IPS DF 6.9 (cell line): ENCODE measurements at regions not wholly inside any gene's neighbourhood (a gene's known extent, or its start where the extent isn't known, plus 50 kb on each side); places are given as distances from the start of the nearest gene placed in this dataset.
"Not testable (repeated sequence)": the region's sequence is repeated elsewhere in the genome, so short reads cannot be mapped to it uniquely, and the experiment has no call there.

Source experiments
- DNase-seq: peaks from one replicate; pipeline ENCODE4 v3.0.0-alpha.2; 2013; ENCODE audit warnings: low read depth, low spot score
- H3K27ac ChIP-seq: one replicate; pipeline ENCODE4 v1.5.1; 2013; ENCODE audit warnings: low read length, control low read depth
- H3K27me3 ChIP-seq: 2 replicates; pipeline ENCODE4 v1.6.1; 2013; ENCODE audit warnings: mild to moderate bottlenecking, low read length; ENCODE audit not compliant: control insufficient read depth, insufficient read depth
- H3K36me3 ChIP-seq: 2 replicates; pipeline ENCODE4 v1.6.1; 2013; ENCODE audit warnings: low read length; ENCODE audit not compliant: control insufficient read depth, insufficient read depth
- H3K4me1 ChIP-seq: 2 replicates; pipeline ENCODE4 v1.6.1; 2013; ENCODE audit warnings: low read length; ENCODE audit not compliant: control insufficient read depth, insufficient read depth
- H3K4me3 ChIP-seq: 2 replicates; pipeline ENCODE4 v1.5.1; 2013; ENCODE audit warnings: mild to moderate bottlenecking, low read length
- H3K9me3 ChIP-seq: 2 replicates; pipeline ENCODE4 v1.6.1; 2013; ENCODE audit warnings: low read length, inconsistent platforms; ENCODE audit not compliant: control insufficient read depth, insufficient read depth
- WGBS: extraction: QIAGEN DNeasy Blood & Tissue Kit; methylation state at CpG from one replicate; pipeline ENCODE4 v1.1.7; 2013; ENCODE audit warnings: mixed read lengths, missing lambda C conversion rate; ENCODE audit not compliant: insufficient read length, insufficient coverage; 5-methylcytosine and 5-hydroxymethylcytosine counted together

DNA sequence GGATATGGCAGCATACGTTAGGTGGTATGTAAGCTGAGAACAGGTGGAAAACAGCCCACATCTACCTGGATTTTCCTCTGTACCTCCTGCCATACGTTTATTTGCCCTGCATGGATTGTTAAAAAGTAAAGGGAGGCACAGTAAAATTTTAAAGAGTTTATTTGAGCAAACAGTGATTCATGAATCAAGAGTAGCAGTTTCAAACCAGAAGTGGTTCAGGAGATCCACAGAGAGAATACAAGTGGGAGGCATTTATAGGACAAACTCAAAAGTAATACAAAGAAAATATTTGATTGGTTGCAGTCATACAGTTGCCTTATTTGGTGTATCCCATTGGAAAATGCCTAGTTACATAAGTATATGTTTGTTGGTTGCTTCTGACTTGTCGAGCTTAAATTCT, 117.6 kb downstream of the FAM170A start:
- DNase-seq, result no peak
- no peaks in the 10 kb centered on the region for H3K36me3 ChIP-seq
- H3K4me3 ChIP-seq, result no peak overlapping the region
- WGBS, result no CpG with 5 or more reads among the region's 3 CpGs
- H3K4me1 ChIP-seq, result no peaks in the 10 kb centered on the region
- no peak overlapping the region for H3K27ac ChIP-seq
- H3K9me3 ChIP-seq, result no peaks in the 10 kb centered on the region
- no peaks in the 10 kb centered on the region for H3K27me3 ChIP-seq

DNA sequence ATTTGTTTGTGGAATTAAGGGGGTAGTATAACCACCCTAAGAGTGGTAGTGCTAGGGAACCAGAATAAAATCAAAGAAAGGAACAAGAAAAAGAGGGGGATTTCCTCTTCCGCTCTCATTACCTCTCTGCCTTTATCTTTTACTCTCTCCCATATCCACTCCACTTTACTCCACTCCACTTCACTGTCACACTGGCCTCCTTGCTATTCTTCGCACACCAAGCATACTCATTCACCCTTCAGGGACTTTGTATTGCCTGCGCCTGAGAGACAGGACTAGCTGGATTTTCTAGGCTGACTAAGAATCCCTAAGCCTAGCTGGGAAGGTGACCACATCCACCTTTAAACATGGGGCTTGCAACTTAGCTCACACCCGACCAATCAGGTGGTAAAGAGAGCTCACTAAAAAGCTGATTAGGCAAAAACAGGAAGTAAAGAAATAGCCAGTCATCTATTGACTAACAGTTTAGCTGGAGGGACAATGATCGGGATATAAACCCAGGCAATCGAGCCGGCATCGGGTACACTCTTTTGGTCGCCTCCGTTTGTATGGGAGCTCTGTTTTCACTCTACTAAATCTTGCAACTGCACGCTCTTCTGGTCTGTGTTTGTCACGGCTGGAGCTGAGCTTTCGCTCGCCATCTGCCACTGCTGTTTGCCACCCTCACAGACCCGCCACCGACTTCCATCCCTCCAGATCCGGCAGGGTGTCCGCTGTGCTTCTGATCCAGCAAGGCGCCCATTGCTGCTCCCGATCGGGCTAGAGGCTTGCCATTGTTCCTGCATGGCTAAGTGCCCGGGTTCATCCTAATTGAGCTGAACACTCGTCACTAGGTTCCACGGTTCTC, 121.8 kb downstream of the FAM170A start:
- Histone ChIP-seq H3K4me3 (no peak overlapping the region), H3K9me3 (no peaks in the 10 kb centered on the region), H3K27ac (no peak overlapping the region), H3K4me1 (no peaks in the 10 kb centered on the region), H3K27me3 (no peaks in the 10 kb centered on the region), H3K36me3 (no peaks in the 10 kb centered on the region)
- DNase-seq, result no peak
- 100% methylated on average over 1 of the region's 24 CpGs for WGBS

DNA sequence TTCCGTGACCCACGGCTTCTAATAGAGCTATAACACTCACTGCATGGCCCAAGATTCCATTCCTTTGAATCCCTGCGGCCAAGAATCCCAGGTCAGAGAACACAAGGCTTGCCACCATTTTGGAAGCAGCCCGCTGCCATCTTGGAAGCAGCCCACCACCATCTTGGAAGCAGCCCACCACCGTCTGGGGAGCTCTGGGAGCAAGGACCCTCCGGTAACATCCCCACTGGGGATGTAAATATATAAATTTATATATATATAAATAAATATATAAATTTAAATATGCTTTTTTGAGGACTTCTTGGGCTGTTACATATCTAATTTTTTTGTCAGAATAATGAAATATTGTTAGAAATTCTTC, 122.4 kb downstream of the FAM170A start:
- Histone ChIP-seq H3K9me3 (no peaks in the 10 kb centered on the region), H3K4me1 (no peaks in the 10 kb centered on the region), H3K27ac (no peak overlapping the region), H3K4me3 (no peak overlapping the region), H3K27me3 (no peaks in the 10 kb centered on the region), H3K36me3 (no peaks in the 10 kb centered on the region)
- no CpG with 5 or more reads among the region's 6 CpGs for WGBS
- DNase-seq, result no peak

DNA sequence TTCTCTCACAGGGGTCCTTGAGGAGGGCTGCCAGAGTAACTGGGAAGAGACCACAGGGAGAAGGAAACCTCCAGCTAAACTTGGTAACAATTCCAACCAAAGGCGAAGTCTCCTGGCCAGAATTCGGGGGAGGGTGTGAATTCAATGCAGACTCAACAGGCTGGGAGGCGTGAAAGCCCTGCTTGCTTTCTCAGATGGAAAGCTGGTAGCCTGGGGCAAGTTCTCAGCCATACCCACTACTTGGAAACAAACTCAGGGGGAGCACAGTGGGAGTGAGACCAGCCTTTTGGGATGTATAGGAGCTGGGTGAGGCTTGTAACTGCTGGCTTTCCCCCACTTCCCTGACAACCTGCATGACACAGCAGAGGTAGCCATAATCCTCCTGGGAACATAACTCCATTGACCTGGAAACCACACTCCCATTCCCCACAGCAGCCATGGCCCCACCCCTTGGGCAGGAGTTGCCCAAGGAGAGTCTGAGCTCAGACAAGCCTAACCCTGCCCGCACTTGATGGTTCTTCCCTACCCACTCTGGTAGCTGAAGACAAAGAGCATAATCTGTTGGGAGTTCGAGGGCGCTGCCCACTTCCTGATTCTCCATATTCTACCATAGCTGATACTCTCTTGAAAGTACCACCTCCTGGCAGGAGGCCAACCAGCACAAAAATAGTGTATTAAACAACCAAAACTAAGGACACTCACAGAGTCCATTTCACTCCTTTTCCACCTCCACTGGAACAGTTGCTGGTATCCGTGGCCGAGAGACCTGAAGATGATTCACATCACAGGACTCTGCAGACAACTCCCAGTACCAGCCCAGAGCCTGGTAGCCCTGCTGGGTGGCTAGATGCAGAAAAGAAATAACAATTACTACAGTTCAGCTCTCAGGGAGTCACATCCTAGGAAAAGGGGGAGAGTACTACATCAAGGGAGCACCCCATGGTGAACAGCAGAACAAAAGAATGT, 123.8 kb downstream of the FAM170A start:
- no peaks in the 10 kb centered on the region for H3K9me3 ChIP-seq
- no peaks in the 10 kb centered on the region for H3K36me3 ChIP-seq
- no peak overlapping the region for H3K27ac ChIP-seq
- H3K4me3 ChIP-seq, result no peak overlapping the region
- WGBS, result no CpG with 5 or more reads among the region's 8 CpGs
- DNase-seq, result no peak
- no peaks in the 10 kb centered on the region for H3K4me1 ChIP-seq
- H3K27me3 ChIP-seq, result no peaks in the 10 kb centered on the region

DNA sequence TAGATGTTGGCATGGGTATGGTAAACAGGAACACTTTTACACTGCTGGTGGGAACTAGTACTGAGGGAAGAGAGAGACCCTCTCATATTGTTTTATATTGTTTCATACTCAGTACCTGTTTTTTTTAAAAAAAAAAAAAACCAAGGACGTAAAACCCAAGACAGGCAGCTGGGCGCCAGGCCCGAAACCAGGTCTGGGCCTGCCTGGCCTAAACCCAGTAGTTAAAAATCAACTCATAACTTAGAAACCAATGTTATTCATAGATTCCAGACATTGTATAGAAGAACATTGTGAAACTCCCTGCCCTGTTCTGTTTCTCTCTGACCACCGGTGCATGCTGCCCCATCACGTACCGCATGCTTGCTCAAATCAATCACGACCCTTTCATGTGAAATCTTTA, 125.5 kb downstream of the FAM170A start:
- not testable (repeated sequence) for DNase-seq, H3K4me3 ChIP-seq, H3K36me3 ChIP-seq, H3K27me3 ChIP-seq, H3K4me1 ChIP-seq, H3K27ac ChIP-seq, H3K9me3 ChIP-seq
- WGBS, result no CpG with 5 or more reads among the region's 7 CpGs

DNA sequence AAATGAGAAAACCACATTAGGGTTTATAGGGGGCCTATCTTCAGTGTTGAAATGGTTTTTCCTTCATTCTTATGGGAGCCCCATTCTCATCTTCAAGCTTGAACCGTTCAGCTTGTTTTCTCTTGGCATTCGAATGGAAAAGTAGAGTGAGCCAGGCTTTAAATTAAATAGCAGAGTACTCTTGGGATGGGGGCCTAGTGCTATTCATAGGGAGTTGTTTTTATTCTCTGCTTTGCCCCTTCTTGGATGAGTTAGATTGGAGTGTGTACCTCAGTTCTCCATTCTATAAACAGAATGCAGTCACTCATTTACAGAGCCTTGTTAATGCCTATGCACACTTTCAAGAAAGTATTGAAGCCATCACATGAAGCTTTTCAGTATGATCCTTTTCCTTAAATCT, 127.9 kb downstream of the FAM170A start:
- no peak overlapping the region for H3K27ac ChIP-seq
- H3K36me3 ChIP-seq, result no peaks in the 10 kb centered on the region
- DNase-seq, result no peak
- H3K9me3 ChIP-seq, result no peaks in the 10 kb centered on the region
- no peaks in the 10 kb centered on the region for H3K4me1 ChIP-seq
- H3K4me3 ChIP-seq, result no peak overlapping the region
- H3K27me3 ChIP-seq, result no peaks in the 10 kb centered on the region
- no CpG with 5 or more reads among the region's 2 CpGs for WGBS

DNA sequence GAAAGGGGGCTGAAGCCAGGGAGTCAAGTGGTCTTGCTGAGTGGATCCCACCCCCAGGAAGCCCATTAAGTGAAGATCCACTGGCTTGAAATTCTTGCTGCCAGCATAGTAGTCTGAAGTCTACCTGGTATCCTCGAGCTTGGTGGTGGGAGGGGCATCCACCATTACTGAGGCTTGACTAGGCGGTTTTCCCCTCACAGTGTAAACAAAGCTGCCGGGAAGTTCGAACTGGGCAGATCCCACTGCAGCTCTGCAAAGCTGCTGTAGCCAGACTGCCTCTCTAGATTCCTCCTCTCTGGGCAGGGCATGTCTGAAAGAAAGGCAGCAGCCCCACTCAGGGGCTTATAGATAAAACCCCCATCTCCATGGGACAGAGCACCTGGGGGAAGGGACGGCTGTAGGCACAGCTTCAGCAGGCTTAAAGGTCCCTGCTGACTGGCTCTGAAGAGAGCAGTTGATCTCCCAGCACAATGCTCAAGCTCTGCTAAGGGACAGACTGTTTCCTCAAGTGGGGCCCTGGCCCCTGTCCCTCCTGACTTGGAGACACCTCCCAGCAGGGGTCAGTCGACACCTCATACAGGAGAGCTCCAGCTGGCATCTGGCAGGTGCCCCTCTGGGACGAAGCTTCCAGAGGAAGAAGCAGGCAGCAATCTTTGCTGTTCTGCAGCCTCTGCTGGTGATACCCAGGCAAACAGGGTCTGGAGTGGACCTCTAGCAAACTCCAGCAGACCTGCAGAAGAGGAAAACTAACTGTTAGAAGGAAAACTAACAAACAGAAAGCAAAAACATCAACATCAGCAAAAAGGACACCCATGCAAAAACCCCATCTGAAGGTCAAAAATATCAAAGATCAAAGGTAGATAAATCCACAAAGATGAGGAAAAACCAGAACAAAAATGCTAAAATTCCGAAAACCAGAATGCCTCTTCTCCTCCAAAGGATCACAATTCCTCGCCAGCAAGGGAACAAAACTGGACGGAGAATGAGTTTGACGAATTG, 140.6 kb downstream of the FAM170A start:
- H3K36me3 ChIP-seq, H3K27ac ChIP-seq, H3K4me3 ChIP-seq, H3K4me1 ChIP-seq, H3K9me3 ChIP-seq, DNase-seq, H3K27me3 ChIP-seq: not testable (repeated sequence)
- WGBS, result no CpG with 5 or more reads among the region's 11 CpGs

DNA sequence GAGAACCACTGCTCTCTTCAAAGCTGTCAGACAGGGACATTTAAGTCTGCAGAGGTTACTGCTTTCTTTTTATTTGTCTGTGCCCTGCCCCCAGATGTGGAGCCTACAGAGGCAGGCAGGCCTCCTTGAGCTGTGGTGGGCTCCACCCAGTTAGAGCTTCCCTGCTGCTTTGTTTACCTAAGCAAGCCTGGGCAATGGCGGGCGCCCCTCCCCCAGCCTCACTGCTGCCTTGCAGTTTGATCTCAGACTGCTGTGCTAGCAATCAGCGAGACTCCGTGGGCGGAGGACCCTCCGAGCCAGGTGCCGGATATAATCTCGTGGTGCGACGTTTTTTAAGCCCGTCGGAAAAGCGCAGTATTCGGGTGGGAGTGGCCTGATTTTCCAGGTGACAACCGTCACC, 150.8 kb downstream of the FAM170A start:
- WGBS, result no CpG with 5 or more reads among the region's 15 CpGs
- H3K9me3 ChIP-seq, H3K4me3 ChIP-seq, H3K27me3 ChIP-seq, H3K27ac ChIP-seq, H3K36me3 ChIP-seq, H3K4me1 ChIP-seq, DNase-seq: not testable (repeated sequence)

DNA sequence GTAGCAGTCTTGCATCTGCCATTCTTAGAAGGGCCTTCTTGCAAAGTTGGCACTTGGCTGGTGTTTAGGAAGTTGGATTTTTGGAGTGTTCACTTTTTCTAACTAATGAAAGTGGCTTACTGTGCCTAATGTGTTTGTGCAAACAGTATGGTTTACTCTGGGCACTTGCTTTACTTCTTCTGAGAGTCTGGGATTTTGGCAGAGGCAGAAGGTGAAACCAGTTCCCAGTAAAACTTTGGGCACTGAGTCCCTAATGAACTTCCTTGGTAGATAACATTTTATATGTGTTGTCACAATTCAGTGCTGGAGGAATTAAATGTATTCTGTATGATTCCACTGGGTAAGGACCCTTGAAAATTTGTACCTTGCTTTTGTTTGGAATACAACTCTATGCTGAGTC, 155.7 kb downstream of the FAM170A start:
- Histone ChIP-seq H3K4me1 (0 out of 2 replicates have a peak, but pooled peaks cover 1% of the 10 kb centered on the region), H3K4me3 (no peak overlapping the region), H3K27me3 (no peaks in the 10 kb centered on the region), H3K27ac (no peak overlapping the region), H3K9me3 (no peaks in the 10 kb centered on the region), H3K36me3 (no peaks in the 10 kb centered on the region)
- no peak for DNase-seq
